ENCODE measurements at regions not wholly inside any gene's neighbourhood (a gene's known extent, or its start where the extent isn't known, plus 50 kb on each side); places are given as distances from the start of the nearest gene placed in this dataset.
"Not testable (repeated sequence)": the region's sequence is repeated elsewhere in the genome, so short reads cannot be mapped to it uniquely, and the experiment has no call there.

GRCh38 chr10:62704121-62704520 is 100.4 kb upstream of the ADO start:
- DNase-seq (ENCODE audit: low read depth): not testable (repeated sequence)

DNA sequence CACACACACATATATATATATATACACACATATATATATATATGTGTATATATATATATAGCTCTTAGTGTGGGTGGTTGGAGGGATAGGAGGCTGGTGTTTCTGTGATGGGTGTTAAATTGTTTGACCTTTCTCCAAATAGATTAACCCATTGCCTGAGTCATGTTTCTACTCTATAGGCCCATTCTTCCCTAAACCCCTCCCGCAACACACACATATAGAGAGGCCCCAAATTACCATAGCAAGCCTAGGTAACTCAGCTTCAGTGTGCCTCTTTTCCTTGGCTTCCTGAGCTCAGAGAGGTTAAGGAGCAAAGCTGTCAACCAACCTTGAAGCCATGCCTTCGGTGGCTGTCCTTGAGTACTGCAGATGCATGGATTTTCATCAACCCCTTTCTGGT is 98.7 kb upstream of the ADO start:
- DNase-seq (ENCODE audit: low read depth): no peak

- no peak for DNase-seq (ENCODE audit: low read depth)
Observed at GRCh38 chr10:62707810-62708209, 96.7 kb upstream of the ADO start.

- no peak for DNase-seq (ENCODE audit: low read depth)
Observed at GRCh38 chr10:62708569-62708968, 96.0 kb upstream of the ADO start.

- DNase-seq (ENCODE audit: low read depth): no peak
Observed at GRCh38 chr10:62709200-62709599, 95.3 kb upstream of the ADO start.

- DNase-seq (ENCODE audit: low read depth): no peak
Observed at GRCh38 chr10:62710182-62710581, 94.3 kb upstream of the ADO start.

DNA sequence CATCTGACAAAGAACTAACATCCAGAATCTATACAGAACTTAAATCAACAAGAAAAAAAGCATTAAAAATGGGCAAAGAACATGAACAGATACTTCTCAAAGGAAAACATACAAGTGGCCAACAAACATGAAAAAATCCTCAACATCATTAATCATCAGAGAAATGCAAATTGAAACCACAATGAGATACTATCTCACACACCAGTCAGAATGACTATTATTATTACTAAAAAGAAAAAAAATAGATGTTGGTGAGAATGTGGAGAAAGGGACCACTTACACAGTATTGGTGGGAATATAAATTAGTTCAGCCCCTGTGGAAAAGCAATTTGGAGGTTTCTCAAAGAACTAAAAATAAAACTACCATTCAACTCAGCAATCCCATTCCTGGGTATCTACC is 89.1 kb upstream of the ADO start:
- no peak for DNase-seq (ENCODE audit: low read depth)

DNA sequence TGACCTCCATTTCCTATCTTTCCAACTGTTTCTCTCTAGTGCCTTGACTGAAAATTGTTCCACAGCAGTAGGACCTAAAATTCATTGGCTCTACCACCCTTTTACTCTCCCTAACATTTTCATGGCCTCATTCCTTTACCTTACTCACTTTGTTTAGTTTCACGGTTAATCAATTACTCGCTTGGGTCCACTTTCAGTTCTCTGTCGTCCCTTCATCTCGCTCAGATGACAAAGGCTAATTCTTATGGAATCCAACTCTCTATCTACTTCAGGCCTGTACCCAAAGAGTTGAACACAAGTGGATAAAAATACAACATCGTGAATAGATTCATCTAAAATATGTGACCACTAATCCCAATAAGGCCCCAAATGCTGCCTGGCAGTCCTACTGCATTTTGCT is 85.9 kb upstream of the ADO start:
- no peak for DNase-seq (ENCODE audit: low read depth)

DNA sequence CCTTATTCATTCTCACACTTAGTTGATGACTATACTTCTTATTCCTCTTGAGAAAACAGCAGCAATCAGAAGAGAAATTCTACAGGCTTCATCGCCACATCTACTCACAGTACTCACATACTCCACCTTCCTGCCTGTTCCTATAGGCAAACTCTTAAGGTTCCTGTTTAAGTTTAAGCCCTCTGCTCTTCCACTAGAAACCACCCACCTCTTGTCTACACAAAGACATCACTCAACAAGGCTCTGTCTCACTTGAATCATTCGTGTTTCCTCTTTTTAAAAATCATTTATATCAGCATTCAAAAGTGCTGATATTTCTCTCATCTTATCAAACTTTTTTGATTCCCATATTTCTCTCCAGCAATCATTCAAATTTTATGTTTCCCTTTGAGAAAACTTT is 85.5 kb upstream of the ADO start:
- no peak for DNase-seq (ENCODE audit: low read depth)

- DNase-seq (ENCODE audit: low read depth): no peak
Observed at GRCh38 chr10:62721687-62722086, 82.8 kb upstream of the ADO start.

GRCh38 chr10:62723375-62723774 is 81.1 kb upstream of the ADO start:
- no peak for DNase-seq (ENCODE audit: low read depth)

DNA sequence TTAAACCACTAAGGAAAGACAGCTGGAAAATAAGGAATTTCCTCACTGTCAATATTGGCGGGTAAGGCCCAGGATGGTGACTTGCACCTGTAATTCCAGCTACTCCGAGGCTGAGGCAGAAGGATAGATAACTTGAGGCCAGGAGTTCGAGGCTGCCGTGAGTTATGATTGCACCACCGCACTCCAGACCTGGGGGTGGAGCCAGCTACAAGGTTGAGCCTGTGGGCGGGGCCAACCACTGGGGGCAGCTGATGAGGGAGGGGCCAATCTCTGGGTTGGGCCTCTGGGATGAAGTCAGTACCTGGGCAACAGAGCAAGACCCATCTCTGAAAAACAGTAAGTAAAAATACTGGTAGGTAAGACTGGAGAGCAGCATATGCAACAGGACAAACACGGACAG is 80.1 kb upstream of the ADO start:
- no peak for DNase-seq (ENCODE audit: low read depth)

DNA sequence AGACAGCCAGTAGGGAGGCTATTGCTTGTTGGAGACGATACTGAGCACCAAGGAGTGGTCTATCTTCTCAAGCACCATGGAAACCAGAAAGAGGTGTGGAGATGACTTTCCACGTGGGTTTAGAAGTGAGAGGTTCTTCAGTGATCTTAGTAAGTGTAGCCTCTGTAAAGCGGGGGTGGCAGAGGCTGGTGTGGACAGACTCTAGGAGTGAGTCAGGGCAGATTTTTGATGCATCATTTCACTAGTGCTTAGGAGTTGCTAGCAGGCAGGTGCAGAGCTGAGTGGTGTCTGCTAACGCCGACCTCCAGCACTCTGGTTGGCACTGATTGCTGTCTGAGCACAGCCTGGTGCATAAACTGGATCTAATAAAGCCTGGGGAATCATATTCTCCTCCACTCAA is 78.4 kb upstream of the ADO start:
- DNase-seq (ENCODE audit: low read depth): no peak

GRCh38 chr10:62726638-62727037 is 77.9 kb upstream of the ADO start:
- no peak for DNase-seq (ENCODE audit: low read depth)

GRCh38 chr10:62727934-62728333 is 76.6 kb upstream of the ADO start:
- no peak for DNase-seq (ENCODE audit: low read depth)

DNA sequence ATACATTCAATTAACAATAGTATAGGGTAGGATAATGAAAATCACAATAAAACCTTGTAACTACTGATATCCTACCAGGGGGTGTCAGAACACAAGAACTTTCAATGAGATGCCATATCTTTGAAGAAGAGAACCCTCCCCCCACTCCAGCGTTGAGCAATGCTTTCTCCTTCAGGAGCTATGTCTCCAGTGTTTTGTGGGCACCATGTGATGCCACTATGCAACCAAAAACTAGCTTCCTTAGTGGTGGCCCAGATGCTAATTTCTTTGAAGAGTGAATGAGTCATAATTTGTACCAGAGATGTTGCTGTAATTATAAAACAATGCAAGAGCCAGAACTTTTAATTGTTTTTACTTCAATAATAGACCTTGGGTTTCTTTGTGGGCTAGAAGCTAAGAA is 76.0 kb upstream of the ADO start:
- peak; percentile 30 for DNase-seq (ENCODE audit: low read depth)

DNA sequence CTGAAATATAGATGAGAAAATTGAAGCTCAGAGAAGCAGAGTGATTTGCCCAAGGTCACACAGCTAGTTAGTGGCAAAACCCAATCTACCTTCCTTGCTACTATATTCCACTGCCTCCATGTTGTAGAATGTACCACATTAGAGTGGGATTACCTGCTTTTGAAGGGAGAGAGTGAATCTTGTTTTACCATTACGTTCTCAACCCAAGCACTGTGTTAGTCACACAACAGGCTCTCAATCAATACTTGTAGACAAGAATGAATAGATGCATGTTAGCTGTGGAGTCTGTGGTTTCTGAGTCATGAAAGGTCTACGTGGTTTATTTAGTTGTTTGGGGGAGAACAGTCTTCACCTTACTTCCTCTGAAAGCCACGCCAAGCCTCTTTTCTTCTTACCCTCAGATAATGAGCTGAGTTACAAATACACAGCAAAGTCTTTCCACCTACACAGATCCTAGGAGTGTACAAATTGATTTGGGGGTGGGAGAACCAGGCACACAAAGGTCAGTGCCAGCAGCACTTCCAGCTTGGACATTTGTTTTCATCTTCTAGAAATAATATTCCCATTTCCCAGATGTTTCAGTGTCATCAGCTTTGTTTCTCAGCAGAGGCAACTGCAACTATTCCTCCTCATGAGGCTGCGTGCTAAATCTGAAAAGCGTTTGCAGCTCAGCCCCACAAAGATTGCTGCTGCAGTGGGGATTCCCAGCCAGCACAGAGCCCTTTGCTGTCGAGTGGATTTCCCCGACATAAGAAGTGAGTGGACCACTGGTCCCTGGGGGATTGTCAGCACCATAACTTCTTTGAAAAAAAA is 71.5 kb upstream of the ADO start:
- DNase-seq (ENCODE audit: low read depth): peak; percentile 81

DNA sequence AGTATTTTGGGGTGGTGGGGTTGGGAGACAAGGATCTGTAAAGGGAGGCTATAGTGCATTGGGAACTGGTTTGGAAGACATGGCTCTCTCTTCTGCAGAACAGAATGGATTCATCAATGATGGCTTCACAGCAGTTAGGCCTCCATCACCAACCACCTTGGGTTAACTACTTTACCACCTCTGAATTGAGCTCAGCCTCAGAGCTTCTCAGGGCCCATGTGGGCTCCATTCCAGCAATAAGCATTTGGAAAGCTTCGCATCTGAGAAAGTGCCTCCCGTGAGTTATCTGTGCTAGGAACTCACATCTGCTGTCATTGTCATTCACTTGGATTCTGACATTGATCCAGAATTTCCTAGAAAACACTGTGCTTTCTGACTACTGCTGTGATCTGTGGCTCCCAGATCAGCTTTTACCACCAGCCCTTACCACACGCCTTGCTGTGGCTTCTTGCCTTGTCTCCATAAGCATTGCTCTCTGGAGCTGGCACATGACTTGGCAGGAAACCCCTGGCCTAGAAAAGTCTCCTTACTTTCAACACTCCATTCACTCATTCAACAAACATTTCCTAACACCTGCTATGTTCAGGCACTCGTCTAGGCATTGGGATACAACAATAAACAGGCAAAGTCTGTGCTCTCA is 70.7 kb upstream of the ADO start:
- peak; percentile 25 for DNase-seq (ENCODE audit: low read depth)

- DNase-seq (ENCODE audit: low read depth): no peak
Observed at GRCh38 chr10:62734781-62735463, 69.6 kb upstream of the ADO start.

DNA sequence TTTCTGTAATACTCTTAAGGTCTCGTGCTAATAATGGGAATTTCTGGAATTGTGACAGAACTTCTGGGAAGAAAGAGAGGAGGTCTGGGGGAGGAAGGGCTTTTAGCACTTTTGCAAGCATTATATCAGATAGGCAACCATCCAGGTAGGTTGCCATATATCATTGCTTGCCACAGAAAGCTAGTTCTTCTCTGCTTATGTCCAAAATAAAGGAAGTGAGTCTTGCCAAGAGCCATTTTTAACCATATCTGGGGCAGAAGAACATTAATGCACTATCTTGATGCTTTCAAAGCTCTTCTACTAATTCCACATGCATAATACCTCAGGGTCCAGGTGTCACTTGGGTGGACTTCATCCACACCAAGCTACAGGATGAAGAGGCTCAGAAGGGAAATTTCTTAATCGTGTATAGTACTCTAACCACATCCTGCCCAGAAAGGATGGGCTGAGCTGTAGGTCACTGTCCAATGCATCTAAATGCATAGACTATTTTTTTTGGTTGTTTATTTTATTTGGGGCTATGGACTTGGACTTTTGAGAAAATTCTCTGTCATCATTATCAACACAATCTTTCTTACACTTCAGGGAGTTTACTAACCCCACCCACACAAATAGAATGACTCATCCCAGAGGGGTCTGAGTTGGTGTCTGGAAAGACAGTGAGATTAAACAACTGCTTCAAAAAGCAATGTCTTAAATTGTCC is 68.9 kb upstream of the ADO start:
- DNase-seq (ENCODE audit: low read depth): peak; percentile 55

- DNase-seq (ENCODE audit: low read depth): no peak
Observed at GRCh38 chr10:62736168-62736546, 68.4 kb upstream of the ADO start.

DNA sequence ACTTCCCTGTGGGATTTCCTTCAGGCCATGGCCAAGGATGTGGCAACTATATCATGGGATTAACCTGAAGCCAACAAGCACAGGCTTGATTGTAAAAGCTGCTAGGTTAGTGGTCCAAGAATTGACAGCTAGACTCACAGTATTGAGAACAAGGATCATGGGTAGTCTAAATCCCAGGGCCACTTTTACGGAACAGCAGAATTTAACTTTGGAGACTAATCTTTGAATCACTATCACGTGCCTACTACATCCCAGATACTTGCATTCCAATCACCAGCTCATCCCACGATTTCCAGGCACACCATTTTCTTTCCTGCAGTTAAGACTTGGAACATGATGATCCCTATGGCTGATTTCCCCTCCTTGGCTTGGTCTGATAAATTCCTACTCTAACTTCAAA is 65.6 kb upstream of the ADO start:
- DNase-seq (ENCODE audit: low read depth): peak; percentile 40
